GM12878 (cell line): ENCODE measurements at regions not wholly inside any gene's neighbourhood (a gene's known extent, or its start where the extent isn't known, plus 50 kb on each side); places are given as distances from the start of the nearest gene placed in this dataset.

Experiments
- ATAC-seq: fragments of 200-7000 bp; cut with Tn5 transposase; 3 replicates; pipeline ENCODE4 v1.9.1; 2020; ENCODE audit warnings: mild to moderate bottlenecking, moderate library complexity
- BruUV-seq: library from RNA; stranded (reverse); fragments of 400-500 nt; replicated peaks from 2 replicates; lab custom pipeline; 2021; lab: Mats Ljungman, UMichigan
- CTCF ChIA-PET: fragments of 300-600 bp; sonication (Branson Sonifier 250); formaldehyde crosslinking; extraction: SDS; loops from one replicate; lab custom pipeline; 2021; ENCODE audit warnings: inconsistent platforms; lab: Yijun Ruan, JAX
- POLR2A ChIA-PET: fragments of 350-600 bp; formaldehyde crosslinking; extraction: SDS; loops from one replicate; lab custom pipeline; 2021; ENCODE audit warnings: inconsistent platforms; lab: Charles Lee
- RAD21 ChIA-PET: fragments of 300-600 bp; sonication (Branson Sonifier 250); formaldehyde crosslinking; loops from one replicate; lab custom pipeline; 2023; ENCODE audit warnings: antibody characterized with exemption; ENCODE audit not compliant: unreplicated experiment; lab: Charles Lee
- SMC1A ChIA-PET: fragments of 300-600 bp; sonication (Branson Sonifier 250); formaldehyde crosslinking; loops from one replicate; lab custom pipeline; 2023; ENCODE audit not compliant: unreplicated experiment, uncharacterized antibody; lab: Charles Lee
- DNase-seq: peaks from one replicate; pipeline ENCODE4 v3.0.0-alpha.2; 2011; ENCODE audit warnings: low read depth, low spot score
- FAIRE-seq: peaks from 3 replicates; lab custom pipeline; 2011; peaks lifted over from hg19 to GRCh38; lab: Jason Lieb, UNC
- H2AFZ ChIP-seq: 2 replicates; pipeline ENCODE4 v1.6.0; 2011; ENCODE audit warnings: low read depth, low read length, control low read depth; ENCODE audit not compliant: control insufficient read depth
- H3K27ac ChIP-seq: 2 replicates; pipeline ENCODE4 v1.5.1; 2011; ENCODE audit warnings: control low read depth; ENCODE audit not compliant: control insufficient read depth, insufficient read depth
- H3K27me3 ChIP-seq, 2 experiments: replicated peaks in 1 of 2; 2 replicates each; pipeline versions ENCODE4 v1.6.0 to v1.6.1; 2011; ENCODE audit warnings: low read length in 1 of 2; ENCODE audit not compliant: control insufficient read depth in 2 of 2, insufficient read depth in 2 of 2
- H3K36me3 ChIP-seq, 2 experiments: 2 replicates each; pipeline ENCODE4 v1.5.1; 2011; ENCODE audit warnings: low read length in 1 of 2; ENCODE audit not compliant: control insufficient read depth in 2 of 2, insufficient read depth in 2 of 2
- H3K4me1 ChIP-seq: 2 replicates; pipeline ENCODE4 v1.6.1; 2011; ENCODE audit warnings: mild to moderate bottlenecking, low read length, moderate library complexity, mixed read lengths; ENCODE audit not compliant: control insufficient read depth, insufficient read depth
- H3K4me2 ChIP-seq: 2 replicates; pipeline ENCODE4 v1.6.0; 2011; ENCODE audit warnings: control low read depth; ENCODE audit not compliant: control insufficient read depth, insufficient read depth
- H3K4me3 ChIP-seq: fragments of 200-600 bp; sonication (generic); 2 replicates; pipeline ENCODE4 v1.5.1; 2016
- H3K79me2 ChIP-seq: 2 replicates; pipeline ENCODE4 v1.6.0; 2011; ENCODE audit warnings: low read length; ENCODE audit not compliant: control insufficient read depth, insufficient read depth
- H3K9ac ChIP-seq: 2 replicates; pipeline ENCODE4 v1.8.0; 2011; ENCODE audit warnings: low read length, control low read depth, mixed read lengths; ENCODE audit not compliant: control insufficient read depth, insufficient read depth
- H3K9me3 ChIP-seq: replicated peaks from 3 replicates; pipeline ENCODE4 v1.5.1; 2011; ENCODE audit warnings: mild to moderate bottlenecking, low read length; ENCODE audit not compliant: control insufficient read depth, insufficient read depth
- H4K20me1 ChIP-seq: 2 replicates; pipeline ENCODE4 v1.6.0; 2011; ENCODE audit not compliant: control insufficient read depth, insufficient read depth
- BACH1 ChIP-seq: fragments of 450-650 bp; IDR thresholded peaks from 2 replicates; pipeline ENCODE4 v1.6.1; 2017; ENCODE audit warnings: mild to moderate bottlenecking, borderline replicate concordance
- CBFB ChIP-seq: IDR thresholded peaks from 2 replicates; pipeline ENCODE4 v1.6.1; 2016; ENCODE audit warnings: antibody characterized with exemption, low read depth
- CBX5 ChIP-seq: sonication (generic); IDR thresholded peaks from 2 replicates; pipeline ENCODE4 v1.6.1; 2016; ENCODE audit warnings: low read depth, moderate library complexity, mild to moderate bottlenecking, inconsistent platforms
- CHD2 ChIP-seq: IDR thresholded peaks from 2 replicates; pipeline ENCODE4 v1.6.1; 2011; ENCODE audit warnings: low read depth, low read length, improper control_type of control experiment, borderline replicate concordance
- CREB1 ChIP-seq: IDR thresholded peaks from 2 replicates; pipeline ENCODE4 v1.6.1; 2012; ENCODE audit warnings: low read depth, mild to moderate bottlenecking, inconsistent platforms
- DPF2 ChIP-seq: fragments of 450-650 bp; IDR thresholded peaks from 2 replicates; pipeline ENCODE4 v1.6.1; 2017; ENCODE audit warnings: mild to moderate bottlenecking
- IKZF1 ChIP-seq: fragments of 450-650 bp; conservative IDR thresholded peaks from 2 replicates; pipeline ENCODE4 v1.6.1; 2017; ENCODE audit warnings: antibody characterized with exemption, mild to moderate bottlenecking
- MYB ChIP-seq: fragments of 150-350 bp; IDR thresholded peaks from 2 replicates; pipeline ENCODE4 v1.6.1; 2014; ENCODE audit warnings: mild to moderate bottlenecking, low read depth, low read length, borderline replicate concordance
- NFXL1 ChIP-seq: fragments of 450-650 bp; IDR thresholded peaks from 2 replicates; pipeline ENCODE4 v1.6.1; 2017; ENCODE audit warnings: antibody characterized with exemption, mild to moderate bottlenecking, borderline replicate concordance
- NR2C1 ChIP-seq: fragments of 450-650 bp; IDR thresholded peaks from 2 replicates; pipeline ENCODE4 v1.6.1; 2017; ENCODE audit warnings: antibody characterized with exemption, mild to moderate bottlenecking, moderate library complexity
- RBBP5 ChIP-seq: fragments of 200-600 bp; sonication (generic); conservative IDR thresholded peaks from 2 replicates; pipeline ENCODE4 v1.6.1; 2016
- SREBF2 ChIP-seq: IDR thresholded peaks from 2 replicates; pipeline ENCODE4 v1.6.1; 2012; ENCODE audit warnings: mild to moderate bottlenecking, low read length
- TCF3 ChIP-seq: IDR thresholded peaks from 2 replicates; pipeline ENCODE4 v1.6.1; 2012; ENCODE audit warnings: low read depth, mild to moderate bottlenecking, low read length, borderline replicate concordance; ENCODE audit not compliant: insufficient read depth
- YY1 ChIP-seq: IDR thresholded peaks from 2 replicates; pipeline ENCODE4 v1.6.1; 2011; ENCODE audit warnings: low read depth, mild to moderate bottlenecking, low read length
- WGBS: methylation state at CpG from one replicate; pipeline ENCODE4 v1.1.6; 2016; ENCODE audit warnings: low lambda C conversion rate; ENCODE audit not compliant: insufficient replicate concordance, insufficient coverage; ENCODE audit errors: missing lambda C conversion rate; 5-methylcytosine and 5-hydroxymethylcytosine counted together
- in situ Hi-C: fragments of 300-500 bp; cut with MboI; formaldehyde crosslinking; loops from 9 replicates; pipeline ENCODE4 v1.14.3; 2018; ENCODE audit warnings: mixed read lengths
- intact Hi-C: fragments of 100-400 bp; cut with micrococcal nuclease; formaldehyde crosslinking; loops from one replicate; pipeline ENCODE4 v1.14.2; 2022; ENCODE audit not compliant: unreplicated experiment
- TF ChIP-seq, protein P1 (sequence below): fragments of 450-650 bp; IDR thresholded peaks from 2 replicates; pipeline ENCODE4 v1.6.1; 2017; ENCODE audit warnings: mild to moderate bottlenecking, moderate library complexity
- TF ChIP-seq, protein P2 (sequence below): IDR thresholded peaks from 2 replicates; pipeline ENCODE4 v1.6.1; 2011; ENCODE audit warnings: borderline replicate concordance, low read depth, mild to moderate bottlenecking, moderate library complexity, mixed read lengths, low read length; ENCODE audit not compliant: insufficient read depth; ENCODE audit errors: extremely low read length
- TF ChIP-seq, protein P3 (sequence below): IDR thresholded peaks from 2 replicates; pipeline ENCODE4 v1.6.1; 2011; ENCODE audit warnings: low read depth, mild to moderate bottlenecking, low read length, moderate library complexity, borderline replicate concordance; ENCODE audit errors: extremely low read depth
- TF ChIP-seq, protein P4 (sequence below): IDR thresholded peaks from 2 replicates; pipeline ENCODE4 v1.6.1; 2011; ENCODE audit warnings: mild to moderate bottlenecking, low read depth, low read length, moderate library complexity; ENCODE audit not compliant: insufficient replicate concordance

DNA sequence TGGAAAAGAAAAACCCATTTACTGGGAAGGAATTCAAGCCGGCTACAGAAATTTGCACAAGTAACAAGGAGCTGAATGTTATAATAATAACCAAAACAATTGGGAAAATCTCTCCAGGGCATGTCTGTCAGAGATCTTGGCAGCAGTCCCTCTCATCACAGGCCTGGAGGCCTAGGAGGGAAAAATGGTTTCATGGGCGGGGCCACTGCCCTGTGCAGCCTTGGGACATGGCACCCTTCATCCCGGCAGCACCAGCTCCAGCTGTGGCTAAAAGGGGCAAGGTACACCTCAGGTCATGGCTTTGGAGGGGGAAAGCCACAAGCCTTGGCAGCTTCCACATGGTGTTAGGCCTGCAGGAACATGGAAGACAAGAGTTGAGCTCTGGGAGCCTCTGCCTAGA is 513.1 kb upstream of the CNKSR2 start:
- H2AFZ ChIP-seq, result no peak overlapping the region
- TF ChIP-seq CHD2 (no peak), CBFB (no peak), SREBF2 (no peak), BACH1 (no peak), RBBP5 (no peak), NFXL1 (no peak), IKZF1 (no peak), TCF3 (no peak), CBX5 (no peak), MYB (no peak), DPF2 (no peak), NR2C1 (no peak), CREB1 (no peak), YY1 (no peak)
- TF ChIP-seq, protein P1, sequence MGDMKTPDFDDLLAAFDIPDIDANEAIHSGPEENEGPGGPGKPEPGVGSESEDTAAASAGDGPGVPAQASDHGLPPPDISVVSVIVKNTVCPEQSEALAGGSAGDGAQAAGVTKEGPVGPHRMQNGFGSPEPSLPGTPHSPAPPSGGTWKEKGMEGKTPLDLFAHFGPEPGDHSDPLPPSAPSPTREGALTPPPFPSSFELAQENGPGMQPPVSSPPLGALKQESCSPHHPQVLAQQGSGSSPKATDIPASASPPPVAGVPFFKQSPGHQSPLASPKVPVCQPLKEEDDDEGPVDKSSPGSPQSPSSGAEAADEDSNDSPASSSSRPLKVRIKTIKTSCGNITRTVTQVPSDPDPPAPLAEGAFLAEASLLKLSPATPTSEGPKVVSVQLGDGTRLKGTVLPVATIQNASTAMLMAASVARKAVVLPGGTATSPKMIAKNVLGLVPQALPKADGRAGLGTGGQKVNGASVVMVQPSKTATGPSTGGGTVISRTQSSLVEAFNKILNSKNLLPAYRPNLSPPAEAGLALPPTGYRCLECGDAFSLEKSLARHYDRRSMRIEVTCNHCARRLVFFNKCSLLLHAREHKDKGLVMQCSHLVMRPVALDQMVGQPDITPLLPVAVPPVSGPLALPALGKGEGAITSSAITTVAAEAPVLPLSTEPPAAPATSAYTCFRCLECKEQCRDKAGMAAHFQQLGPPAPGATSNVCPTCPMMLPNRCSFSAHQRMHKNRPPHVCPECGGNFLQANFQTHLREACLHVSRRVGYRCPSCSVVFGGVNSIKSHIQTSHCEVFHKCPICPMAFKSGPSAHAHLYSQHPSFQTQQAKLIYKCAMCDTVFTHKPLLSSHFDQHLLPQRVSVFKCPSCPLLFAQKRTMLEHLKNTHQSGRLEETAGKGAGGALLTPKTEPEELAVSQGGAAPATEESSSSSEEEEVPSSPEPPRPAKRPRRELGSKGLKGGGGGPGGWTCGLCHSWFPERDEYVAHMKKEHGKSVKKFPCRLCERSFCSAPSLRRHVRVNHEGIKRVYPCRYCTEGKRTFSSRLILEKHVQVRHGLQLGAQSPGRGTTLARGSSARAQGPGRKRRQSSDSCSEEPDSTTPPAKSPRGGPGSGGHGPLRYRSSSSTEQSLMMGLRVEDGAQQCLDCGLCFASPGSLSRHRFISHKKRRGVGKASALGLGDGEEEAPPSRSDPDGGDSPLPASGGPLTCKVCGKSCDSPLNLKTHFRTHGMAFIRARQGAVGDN, result no peak
- TF ChIP-seq, protein P2, sequence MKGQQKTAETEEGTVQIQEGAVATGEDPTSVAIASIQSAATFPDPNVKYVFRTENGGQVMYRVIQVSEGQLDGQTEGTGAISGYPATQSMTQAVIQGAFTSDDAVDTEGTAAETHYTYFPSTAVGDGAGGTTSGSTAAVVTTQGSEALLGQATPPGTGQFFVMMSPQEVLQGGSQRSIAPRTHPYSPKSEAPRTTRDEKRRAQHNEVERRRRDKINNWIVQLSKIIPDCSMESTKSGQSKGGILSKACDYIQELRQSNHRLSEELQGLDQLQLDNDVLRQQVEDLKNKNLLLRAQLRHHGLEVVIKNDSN, result no peak
- TF ChIP-seq, protein P3, sequence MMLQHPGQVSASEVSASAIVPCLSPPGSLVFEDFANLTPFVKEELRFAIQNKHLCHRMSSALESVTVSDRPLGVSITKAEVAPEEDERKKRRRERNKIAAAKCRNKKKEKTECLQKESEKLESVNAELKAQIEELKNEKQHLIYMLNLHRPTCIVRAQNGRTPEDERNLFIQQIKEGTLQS, result no peak
- TF ChIP-seq, protein P4, sequence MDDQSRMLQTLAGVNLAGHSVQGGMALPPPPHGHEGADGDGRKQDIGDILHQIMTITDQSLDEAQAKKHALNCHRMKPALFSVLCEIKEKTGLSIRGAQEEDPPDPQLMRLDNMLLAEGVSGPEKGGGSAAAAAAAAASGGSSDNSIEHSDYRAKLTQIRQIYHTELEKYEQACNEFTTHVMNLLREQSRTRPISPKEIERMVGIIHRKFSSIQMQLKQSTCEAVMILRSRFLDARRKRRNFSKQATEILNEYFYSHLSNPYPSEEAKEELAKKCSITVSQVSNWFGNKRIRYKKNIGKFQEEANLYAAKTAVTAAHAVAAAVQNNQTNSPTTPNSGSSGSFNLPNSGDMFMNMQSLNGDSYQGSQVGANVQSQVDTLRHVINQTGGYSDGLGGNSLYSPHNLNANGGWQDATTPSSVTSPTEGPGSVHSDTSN, result no peak
- no peak for ATAC-seq
- ChIA-PET SMC1A (no interaction called here), RAD21 (no interaction called here), CTCF (no interaction called here), POLR2A (no interaction called here)
- no peak for DNase-seq
- FAIRE-seq, result no peak
- H3K9me3 ChIP-seq, result no peaks in the 10 kb centered on the region; the same call in 2 of the 3 replicates
- H3K79me2 ChIP-seq, result no peaks in the 10 kb centered on the region
- H3K4me2 ChIP-seq, result no peak overlapping the region
- H3K27me3 ChIP-seq, result no peaks in the 10 kb centered on the region
- no peaks in the 10 kb centered on the region for H4K20me1 ChIP-seq
- H3K36me3 ChIP-seq, result no peaks in the 10 kb centered on the region
- H3K27ac ChIP-seq, result no peak overlapping the region
- H3K4me1 ChIP-seq, result no peaks in the 10 kb centered on the region
- H3K4me3 ChIP-seq, result no peak overlapping the region
- in situ Hi-C loops (no loop called here), intact Hi-C loops (no loop called here)
- H3K9ac ChIP-seq, result no peak overlapping the region
- no TSS peak for BruUV-seq
- 37% methylated on average over 3 of the region's 3 CpGs for WGBS
